SW 1271 (cell line): ENCODE measurements at regions not wholly inside any gene's neighbourhood (a gene's known extent, or its start where the extent isn't known, plus 50 kb on each side); places are given as distances from the start of the nearest gene placed in this dataset.

Source experiments
- DNase-seq, 2 experiments: peaks; one replicate each; lab custom pipeline; 2025; lab: John Stamatoyannopoulos, UW

DNA sequence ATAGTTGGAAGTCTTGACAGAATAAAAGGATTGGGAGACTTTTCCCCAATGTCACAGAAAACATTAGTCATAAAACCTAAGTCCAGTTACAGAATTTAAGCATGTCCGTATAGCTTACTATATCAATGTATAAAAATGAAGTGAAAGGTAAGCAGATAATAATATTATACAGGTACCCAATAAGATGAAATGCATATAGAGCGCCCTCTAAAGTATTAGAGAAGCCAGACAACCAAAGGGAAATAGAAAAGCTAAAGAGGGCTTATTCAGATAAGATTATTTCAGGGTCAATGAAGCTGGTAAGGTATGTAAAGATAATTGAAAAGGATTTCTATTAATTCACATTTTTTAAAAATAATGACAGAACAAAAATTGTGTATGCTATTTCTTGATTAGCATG is 947.7 kb upstream of the MAP3K7 start:
- DNase-seq, result no peak

GRCh38 chr6:91523511-91523910 is 936.6 kb upstream of the MAP3K7 start:
- no peak for DNase-seq

GRCh38 chr6:91521999-91522398 is 935.1 kb upstream of the MAP3K7 start:
- DNase-seq, result no peak

GRCh38 chr6:91509711-91510110 is 922.8 kb upstream of the MAP3K7 start:
- no peak for DNase-seq

GRCh38 chr6:91509039-91509438 is 922.2 kb upstream of the MAP3K7 start:
- DNase-seq, result no peak

- no peak for DNase-seq
These were observed 919.6 kb upstream of the MAP3K7 start for GRCh38 chr6:91506509-91506908.

DNA sequence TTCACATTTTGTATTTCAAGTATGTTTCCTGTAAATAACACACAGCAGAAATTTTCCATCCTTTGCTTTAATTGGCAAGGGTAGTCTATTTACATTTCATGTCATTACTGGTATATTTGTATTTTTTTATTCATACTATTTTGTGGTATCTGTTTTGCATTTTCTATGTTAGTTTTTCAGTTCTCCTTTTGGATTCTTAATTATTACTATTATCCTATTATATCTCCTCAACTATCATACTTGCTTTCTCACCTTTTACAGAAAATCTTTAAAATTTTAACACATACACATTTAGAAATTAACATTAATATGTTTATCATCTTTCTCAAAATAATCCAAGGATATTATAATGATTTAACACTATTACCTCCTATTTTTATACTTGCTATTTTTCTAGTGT is 918.3 kb upstream of the MAP3K7 start:
- no peak for DNase-seq

DNA sequence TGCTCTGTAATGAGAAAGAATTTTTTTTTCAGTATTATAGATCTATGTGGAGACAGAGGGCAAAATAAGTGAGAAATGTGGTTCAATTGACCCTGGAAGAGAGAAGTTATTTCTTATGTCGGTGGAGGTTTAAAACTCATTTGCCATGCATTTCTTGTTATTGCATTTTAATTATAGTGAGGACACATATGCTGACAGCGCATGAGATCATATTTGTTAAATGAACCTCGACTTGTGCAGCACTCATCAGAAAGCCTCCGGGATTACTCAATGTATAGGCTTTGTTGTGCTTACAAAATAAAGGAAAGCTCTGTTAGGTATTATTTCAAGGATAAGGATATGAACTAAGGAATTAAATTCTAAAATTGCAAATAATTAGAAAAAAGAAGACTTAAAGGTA is 915.1 kb upstream of the MAP3K7 start:
- no peak for DNase-seq

DNA sequence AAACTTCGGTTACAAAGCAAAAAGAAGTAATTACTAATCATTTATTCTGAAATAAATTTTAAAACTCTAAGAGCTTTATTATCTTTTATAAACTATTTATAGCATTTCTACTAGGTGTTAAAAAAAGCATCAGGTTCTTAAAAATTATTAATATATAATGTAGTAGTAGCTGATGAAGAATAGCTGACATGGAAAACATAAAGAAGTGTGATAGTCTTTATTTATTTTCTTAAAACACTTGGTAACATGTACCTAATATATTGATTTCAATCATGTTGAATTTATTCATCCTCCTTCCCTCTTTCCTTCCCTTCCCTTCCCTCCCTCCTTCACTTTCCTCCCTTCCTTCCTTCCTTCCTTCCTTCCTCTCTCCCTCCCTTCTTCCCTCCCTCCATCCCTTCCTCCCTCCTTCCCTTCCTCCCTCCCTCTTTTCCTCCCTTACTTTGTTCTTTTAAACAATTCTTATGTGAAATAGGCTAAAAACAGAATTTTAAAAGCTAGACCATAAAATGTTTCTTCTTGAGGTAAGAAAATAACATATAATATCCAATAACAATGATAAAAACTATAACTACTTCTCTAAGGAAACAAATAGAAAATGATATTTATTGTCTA is 913.9 kb upstream of the MAP3K7 start:
- no peak for DNase-seq

DNA sequence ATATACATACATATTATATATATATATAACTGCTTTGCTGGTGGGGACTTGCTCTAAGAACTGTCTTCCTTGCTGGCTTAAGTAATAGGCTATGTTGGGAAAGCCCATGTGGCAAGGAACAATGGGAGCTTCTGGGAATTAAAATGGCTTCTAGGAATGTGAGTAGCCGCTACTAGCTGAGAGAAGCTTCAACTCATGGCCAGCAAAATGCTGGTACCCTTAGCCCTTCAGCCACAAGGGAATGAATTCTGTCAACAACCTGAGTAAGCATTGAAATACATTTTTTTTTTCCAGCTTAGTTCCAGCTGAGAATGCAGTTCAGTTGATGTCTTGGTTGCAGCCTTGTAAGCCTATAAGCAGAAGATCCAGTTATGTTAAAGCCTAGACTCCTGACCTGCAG is 911.7 kb upstream of the MAP3K7 start:
- DNase-seq, result no peak

GRCh38 chr6:91497770-91498169 is 910.9 kb upstream of the MAP3K7 start:
- DNase-seq, result no peak

- DNase-seq, result no peak
These were observed 903.9 kb upstream of the MAP3K7 start for GRCh38 chr6:91490671-91491301.

DNA sequence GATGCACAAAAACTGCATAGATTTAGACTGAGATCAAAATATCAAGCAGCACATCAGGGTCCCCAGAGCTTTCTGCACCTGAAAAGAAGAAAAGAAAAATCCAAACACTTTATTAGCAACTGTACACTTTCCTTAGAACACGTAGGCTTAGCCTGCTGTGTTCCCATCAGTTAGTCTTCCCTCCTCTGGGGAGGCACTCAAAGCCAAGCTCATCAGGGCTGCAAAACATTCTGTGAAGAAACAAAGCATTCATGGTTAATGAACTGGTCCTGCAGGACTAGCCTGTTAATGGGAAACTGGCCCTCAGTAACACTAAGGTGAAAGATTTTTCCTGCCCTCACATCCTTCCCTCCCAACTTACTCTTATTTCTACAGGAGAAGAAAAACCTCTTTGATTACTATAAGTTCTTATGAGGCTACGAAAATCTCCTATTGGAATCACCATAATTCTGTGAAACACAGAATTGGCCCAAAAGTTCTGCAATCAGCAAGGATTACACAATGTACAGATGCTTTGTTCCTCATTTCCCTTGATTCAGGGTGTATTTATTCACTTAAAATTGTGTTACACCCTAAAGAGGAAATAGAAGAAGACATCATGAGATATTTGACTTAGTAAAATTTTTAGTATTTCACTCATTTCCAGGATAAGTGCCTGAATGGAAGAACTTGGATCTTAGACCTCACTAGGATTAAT is 901.0 kb upstream of the MAP3K7 start:
- no peak for DNase-seq

GRCh38 chr6:91486200-91486599 is 899.3 kb upstream of the MAP3K7 start:
- no peak for DNase-seq

DNA sequence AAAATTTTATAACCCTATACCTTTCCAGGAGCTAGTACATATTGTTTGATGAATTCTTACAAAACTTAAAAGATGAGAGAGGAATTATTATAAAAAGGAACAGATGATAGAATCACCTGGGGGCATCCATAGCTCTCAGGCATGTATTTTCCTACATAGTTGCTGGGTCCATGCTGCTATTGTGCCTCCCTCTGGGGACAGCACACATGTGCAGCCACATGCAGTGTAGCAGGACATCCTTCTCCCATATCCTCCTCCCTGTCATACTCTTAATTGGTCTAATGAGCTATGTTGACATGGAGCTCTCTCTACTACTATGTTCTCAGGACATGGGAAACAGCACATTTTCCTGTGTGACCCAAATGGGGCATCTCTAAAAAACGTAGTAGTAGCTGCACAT is 898.2 kb upstream of the MAP3K7 start:
- no peak for DNase-seq

DNA sequence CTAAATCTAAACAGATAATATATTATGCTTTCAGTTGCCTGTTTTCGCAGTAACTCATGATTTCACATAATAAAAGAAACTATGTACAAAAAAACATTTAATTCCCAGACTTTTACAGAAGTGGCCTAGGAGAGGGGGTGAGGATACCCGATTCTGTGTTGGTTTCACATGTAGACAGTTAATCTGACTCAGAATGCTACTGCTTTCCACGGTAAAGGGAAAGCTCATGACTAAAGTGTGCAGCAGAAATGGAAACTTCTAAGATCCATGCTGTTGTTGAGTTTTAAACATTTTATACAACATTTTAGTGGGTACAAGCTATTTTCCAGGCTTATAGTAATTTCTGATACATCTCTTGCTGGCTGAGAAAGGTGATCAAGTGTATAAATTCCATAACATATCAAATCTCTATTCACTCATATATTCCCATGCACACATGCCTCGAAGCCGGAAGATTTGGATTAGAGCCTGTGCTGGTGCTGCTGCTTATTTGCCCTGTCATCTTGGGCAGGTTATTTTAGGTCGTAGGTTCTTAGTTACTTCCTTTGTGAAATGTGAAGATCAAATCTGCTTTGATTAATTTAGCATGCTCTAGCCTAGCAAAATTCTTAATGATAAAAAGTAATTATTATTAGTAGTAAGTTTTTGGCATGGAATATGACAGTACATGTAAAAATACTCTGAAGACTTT is 896.7 kb upstream of the MAP3K7 start:
- no peak for DNase-seq

GRCh38 chr6:91482498-91482897 is 895.6 kb upstream of the MAP3K7 start:
- no peak for DNase-seq

DNA sequence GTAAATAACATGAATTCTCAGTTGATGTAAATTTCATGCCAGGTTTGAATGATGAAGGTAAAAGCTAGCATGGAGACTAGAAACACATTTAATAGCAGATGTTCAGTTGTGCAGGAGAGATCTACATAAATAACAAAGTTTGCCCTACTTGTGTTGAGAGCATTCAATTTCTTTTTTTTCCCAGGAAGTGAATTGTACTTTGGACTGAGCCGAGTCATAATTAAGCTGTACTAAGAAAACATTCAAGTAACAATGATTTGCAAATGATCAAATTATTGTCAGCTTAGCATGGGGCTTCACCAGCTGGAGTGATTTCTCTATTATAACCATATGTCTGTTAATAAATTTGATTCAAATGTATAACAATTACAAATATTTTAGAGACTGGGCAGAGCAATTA is 893.5 kb upstream of the MAP3K7 start:
- no peak for DNase-seq

- no peak for DNase-seq
These were observed 890.8 kb upstream of the MAP3K7 start for GRCh38 chr6:91477688-91478087.

GRCh38 chr6:91476000-91476399 is 889.1 kb upstream of the MAP3K7 start:
- peak in 1 of 2 experiments; percentile 10 for DNase-seq

DNA sequence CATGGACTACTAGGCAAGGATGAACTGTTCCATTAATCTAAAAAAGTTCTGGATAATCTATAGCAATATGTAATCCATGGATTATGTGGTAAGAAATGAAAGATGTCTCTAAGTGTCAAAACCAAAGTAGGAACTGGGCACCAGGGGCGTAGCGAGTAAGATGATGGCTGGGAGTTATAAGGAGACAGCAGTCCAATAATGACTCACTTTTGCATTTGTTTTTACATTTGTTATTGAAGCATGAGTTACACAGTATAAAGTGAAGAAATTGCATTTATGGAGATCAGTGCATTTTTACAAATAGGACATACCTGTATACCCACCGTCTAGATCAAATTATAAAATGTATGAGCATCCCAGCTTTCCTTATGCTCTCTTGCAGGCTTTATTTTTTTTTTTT is 878.5 kb upstream of the MAP3K7 start:
- DNase-seq, result no peak

GRCh38 chr6:91464718-91465117 is 877.8 kb upstream of the MAP3K7 start:
- no peak for DNase-seq

DNA sequence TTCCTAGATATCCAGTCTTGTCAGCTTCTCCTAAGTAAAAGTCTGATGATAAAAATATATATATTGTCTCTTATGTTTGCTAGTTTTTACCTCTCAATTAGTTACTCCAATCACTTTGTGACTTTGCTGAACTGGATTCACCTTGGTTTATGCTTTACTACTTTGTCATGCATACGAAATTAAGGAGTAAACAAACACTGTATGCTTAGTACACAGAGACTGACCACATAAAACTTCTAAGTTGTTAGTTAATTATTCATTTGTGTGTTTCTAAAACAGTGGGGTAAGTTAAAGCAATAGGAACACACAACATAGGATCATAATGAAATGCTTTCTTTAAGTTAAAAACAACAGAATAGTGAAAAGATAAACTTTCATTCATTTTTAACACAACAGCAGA is 877.3 kb upstream of the MAP3K7 start:
- DNase-seq, result no peak
